ENCODE measurements at regions not wholly inside any gene's neighbourhood (a gene's known extent, or its start where the extent isn't known, plus 50 kb on each side); places are given as distances from the start of the nearest gene placed in this dataset.

- H3K27me3 ChIP-seq (ENCODE audit: control insufficient read depth, insufficient read depth, low read length), result no peaks in the 10 kb centered on the region
- no peak for TF ChIP-seq CTCF (IDR thresholded peaks at IDR 0.05; ENCODE audit: insufficient read depth, low read length, severe bottlenecking)
- DNase-seq (ENCODE audit: low read depth) (peak; percentile 77), FAIRE-seq (no peak)
- no peaks in the 10 kb centered on the region for H3K36me3 ChIP-seq (ENCODE audit: control insufficient read depth, insufficient read depth, low read length)
- H3K4me3 ChIP-seq (ENCODE audit: low read depth, low read length), result no peak overlapping the region
These were observed 162.0 kb downstream of the FAXC start for GRCh38 chr6:99187429-99187828.

DNA sequence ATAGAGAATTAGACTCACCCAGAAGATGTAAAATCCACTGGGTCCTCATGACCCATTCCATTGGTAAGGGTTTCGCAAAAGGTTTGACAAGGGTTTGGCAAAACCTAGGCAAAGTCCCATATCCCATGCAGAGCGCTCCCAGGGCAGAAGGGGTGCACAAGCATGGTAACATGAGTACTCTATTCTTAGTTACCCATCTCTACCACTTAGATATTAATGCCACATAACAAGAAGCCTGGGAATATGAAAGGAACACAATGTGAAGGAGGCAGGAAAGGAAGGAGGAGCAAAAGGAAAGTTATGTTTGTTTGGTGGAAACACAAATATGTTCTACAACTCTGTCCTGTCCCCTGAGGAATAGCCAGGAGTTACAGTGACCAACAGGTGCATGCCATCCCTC lies 163.1 kb downstream of the FAXC start:
- H3K36me3 ChIP-seq (ENCODE audit: control insufficient read depth, insufficient read depth, low read length), result no peaks in the 10 kb centered on the region
- no peak overlapping the region for H3K4me3 ChIP-seq (ENCODE audit: low read depth, low read length)
- no peak for TF ChIP-seq CTCF (IDR thresholded peaks at IDR 0.05; ENCODE audit: insufficient read depth, low read length, severe bottlenecking)
- no peaks in the 10 kb centered on the region for H3K27me3 ChIP-seq (ENCODE audit: control insufficient read depth, insufficient read depth, low read length)
- FAIRE-seq (no peak), DNase-seq (ENCODE audit: low read depth) (no peak)

DNA sequence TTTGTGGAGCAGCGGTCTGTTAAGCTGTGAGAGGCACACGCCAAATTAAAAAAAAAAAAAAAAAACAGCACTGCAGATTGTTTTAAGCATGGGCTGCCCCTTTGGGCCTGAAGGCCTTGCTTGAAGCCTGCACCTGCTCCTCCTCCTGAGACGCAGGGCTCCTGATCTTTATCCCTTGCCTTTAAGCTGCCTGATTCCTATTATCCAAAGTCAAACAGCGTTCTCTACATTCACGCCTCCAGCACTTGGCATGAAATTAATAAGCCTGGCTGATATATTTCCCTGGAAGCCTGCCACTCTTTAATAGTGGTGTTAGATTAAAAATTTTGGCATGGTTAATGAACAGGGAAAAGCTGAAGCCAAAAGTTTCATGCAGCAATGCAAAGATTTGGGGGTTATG lies 163.9 kb downstream of the FAXC start:
- FAIRE-seq, result no peak

DNA sequence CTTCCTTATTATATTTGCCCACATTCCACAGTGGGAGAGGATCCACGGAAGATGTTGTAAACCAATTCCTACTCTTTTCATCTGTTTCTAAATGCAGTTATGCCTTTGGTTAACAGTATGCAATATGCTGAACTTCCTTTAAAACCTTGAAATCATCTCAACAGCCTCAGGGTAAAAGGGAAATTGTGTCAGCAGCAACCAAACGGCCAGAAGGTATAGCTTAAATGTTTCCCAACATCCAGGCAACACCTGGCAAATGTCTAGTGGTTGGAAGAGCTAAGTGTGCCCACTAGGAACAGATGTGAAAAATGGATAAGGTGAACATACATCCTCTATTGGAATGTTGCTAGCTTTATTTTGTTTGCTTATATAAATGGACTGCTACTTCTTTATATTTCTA lies 164.8 kb downstream of the FAXC start:
- FAIRE-seq, result no peak
- DNase-seq (ENCODE audit: low read depth), result peak; percentile 66

More for the DNA sequence above, 163.9 kb downstream of the FAXC start:
- DNase-seq (ENCODE audit: low read depth), result no peak
- Histone ChIP-seq H3K27me3 (ENCODE audit: control insufficient read depth, insufficient read depth, low read length) (no peaks in the 10 kb centered on the region), H3K4me3 (ENCODE audit: low read depth, low read length) (no peak overlapping the region), H3K36me3 (ENCODE audit: control insufficient read depth, insufficient read depth, low read length) (no peaks in the 10 kb centered on the region)
- no peak for TF ChIP-seq CTCF (IDR thresholded peaks at IDR 0.05; ENCODE audit: insufficient read depth, low read length, severe bottlenecking)

GRCh38 chr6:99183066-99183465 lies 166.4 kb downstream of the FAXC start:
- FAIRE-seq, result no peak
- TF ChIP-seq CTCF (IDR thresholded peaks at IDR 0.05; ENCODE audit: insufficient read depth, low read length, severe bottlenecking), result no peak
- H3K36me3 ChIP-seq (ENCODE audit: control insufficient read depth, insufficient read depth, low read length), result no peaks in the 10 kb centered on the region
- H3K4me3 ChIP-seq (ENCODE audit: low read depth, low read length), result no peak overlapping the region
- peak; percentile 66 for DNase-seq (ENCODE audit: low read depth)
- no peaks in the 10 kb centered on the region for H3K27me3 ChIP-seq (ENCODE audit: control insufficient read depth, insufficient read depth, low read length)

More for the DNA sequence above, 164.8 kb downstream of the FAXC start:
- no peak for TF ChIP-seq CTCF (IDR thresholded peaks at IDR 0.05; ENCODE audit: insufficient read depth, low read length, severe bottlenecking)
- Histone ChIP-seq H3K4me3 (ENCODE audit: low read depth, low read length) (no peak overlapping the region), H3K27me3 (ENCODE audit: control insufficient read depth, insufficient read depth, low read length) (no peaks in the 10 kb centered on the region), H3K36me3 (ENCODE audit: control insufficient read depth, insufficient read depth, low read length) (no peaks in the 10 kb centered on the region)

DNA sequence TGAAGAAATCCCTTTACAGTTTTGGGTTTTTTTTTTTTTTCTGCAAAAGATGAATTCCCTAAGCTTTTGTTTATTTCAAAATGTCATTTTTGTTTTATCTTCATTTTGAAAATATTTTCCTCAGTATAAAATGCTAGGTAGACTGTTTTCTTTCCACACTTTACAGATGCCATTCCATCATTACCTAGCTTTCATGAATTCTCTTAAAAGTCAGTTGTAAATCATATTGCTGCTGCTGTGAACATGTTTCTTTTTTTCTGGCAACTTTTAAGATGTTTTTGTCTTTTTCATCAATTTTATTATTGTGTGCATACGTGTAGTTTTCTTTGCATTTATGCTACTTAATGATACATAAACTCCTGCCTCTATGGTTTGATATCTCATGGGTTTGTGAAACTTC lies 168.3 kb downstream of the FAXC start:
- no peak for FAIRE-seq
- no peak for TF ChIP-seq CTCF (IDR thresholded peaks at IDR 0.05; ENCODE audit: insufficient read depth, low read length, severe bottlenecking)
- no peak overlapping the region for H3K4me3 ChIP-seq (ENCODE audit: low read depth, low read length)
- no peak for DNase-seq (ENCODE audit: low read depth)
- H3K27me3 ChIP-seq (ENCODE audit: control insufficient read depth, insufficient read depth, low read length), result no peaks in the 10 kb centered on the region
- H3K36me3 ChIP-seq (ENCODE audit: control insufficient read depth, insufficient read depth, low read length), result no peaks in the 10 kb centered on the region
